ENCODE measurements at regions not wholly inside any gene's neighbourhood (a gene's known extent, or its start where the extent isn't known, plus 50 kb on each side); places are given as distances from the start of the nearest gene placed in this dataset.

- no peaks in the 10 kb centered on the region for H3K27me3 ChIP-seq (ENCODE audit: insufficient read depth, low read length)
- H3K79me2 ChIP-seq (ENCODE audit: insufficient read depth, low read length) = no peaks in the 10 kb centered on the region
- no peak overlapping the region for H2AFZ ChIP-seq (ENCODE audit: low read length)
- H3K4me1 ChIP-seq (ENCODE audit: insufficient read depth, low read length, severe bottlenecking) = peaks cover 74% of the 10 kb centered on the region
- no peaks in the 10 kb centered on the region for H3K9me3 ChIP-seq (ENCODE audit: low read length)
- peak overlapping the region; percentile 99 for H3K27ac ChIP-seq (ENCODE audit: low read depth, low read length, poor library complexity, severe bottlenecking)
- H3F3A ChIP-seq (ENCODE audit: insufficient read depth, low read length) = peaks cover 11% of the 10 kb centered on the region
- H3K9me2 ChIP-seq (ENCODE audit: low read depth, low read length) = no peaks in the 10 kb centered on the region
- H4K20me1 ChIP-seq (ENCODE audit: insufficient read depth, low read length) = no peaks in the 10 kb centered on the region
- no peak for TF ChIP-seq CTCF (IDR thresholded peaks at IDR 0.05; ENCODE audit: low read length)
- no peak for TF ChIP-seq EZH2 (IDR thresholded peaks at IDR 0.05; ENCODE audit: borderline replicate concordance, low read length)
- H3K36me3 ChIP-seq (ENCODE audit: insufficient read depth, low read length) = no peaks in the 10 kb centered on the region
- peak overlapping the region; percentile 75 for H3K4me2 ChIP-seq (ENCODE audit: low read length)
- H3K4me3 ChIP-seq (ENCODE audit: low read depth, low read length, poor library complexity, severe bottlenecking) = peak overlapping the region; percentile 66
- H3K9ac ChIP-seq (ENCODE audit: low read length) = peak overlapping the region; percentile 69
Measured at GRCh38 chr7:101743995-101744360, 73.4 kb upstream of the CUX1 start.

GRCh38 chr7:101744588-101744987 lies 72.8 kb upstream of the CUX1 start:
- Histone ChIP-seq H3K27ac (ENCODE audit: low read depth, low read length, poor library complexity, severe bottlenecking) (peak overlapping the region; percentile 99), H3K27me3 (ENCODE audit: insufficient read depth, low read length) (no peaks in the 10 kb centered on the region), H4K20me1 (ENCODE audit: insufficient read depth, low read length) (no peaks in the 10 kb centered on the region), H3K4me3 (ENCODE audit: low read depth, low read length, poor library complexity, severe bottlenecking) (no peak overlapping the region), H3F3A (ENCODE audit: insufficient read depth, low read length) (peaks cover 11% of the 10 kb centered on the region), H3K9me2 (ENCODE audit: low read depth, low read length) (no peaks in the 10 kb centered on the region), H3K4me2 (ENCODE audit: low read length) (peak overlapping the region; percentile 75), H3K9ac (ENCODE audit: low read length) (peak overlapping the region; percentile 69; the same call in 1 of the 2 replicates), H3K9me3 (ENCODE audit: low read length) (no peaks in the 10 kb centered on the region), H2AFZ (ENCODE audit: low read length) (no peak overlapping the region), H3K79me2 (ENCODE audit: insufficient read depth, low read length) (no peaks in the 10 kb centered on the region), H3K36me3 (ENCODE audit: insufficient read depth, low read length) (no peaks in the 10 kb centered on the region), H3K4me1 (ENCODE audit: insufficient read depth, low read length, severe bottlenecking) (peaks cover 67% of the 10 kb centered on the region)
- TF ChIP-seq EZH2 (IDR thresholded peaks at IDR 0.05; ENCODE audit: borderline replicate concordance, low read length) (no peak), CTCF (IDR thresholded peaks at IDR 0.05; ENCODE audit: low read length) (no peak)

GRCh38 chr7:101746314-101746713 lies 71.1 kb upstream of the CUX1 start:
- Histone ChIP-seq H3K9ac (ENCODE audit: low read length) (no peak overlapping the region), H3F3A (ENCODE audit: insufficient read depth, low read length) (peaks cover 4% of the 10 kb centered on the region), H2AFZ (ENCODE audit: low read length) (no peak overlapping the region)

More at GRCh38 chr7:101746314-101746713, 71.1 kb upstream of the CUX1 start:
- Histone ChIP-seq H3K9me3 (ENCODE audit: low read length) (no peaks in the 10 kb centered on the region), H3K4me1 (ENCODE audit: insufficient read depth, low read length, severe bottlenecking) (peaks cover 50% of the 10 kb centered on the region), H3K4me2 (ENCODE audit: low read length) (peak overlapping the region; percentile 25; the same call in 1 of the 2 replicates), H3K79me2 (ENCODE audit: insufficient read depth, low read length) (no peaks in the 10 kb centered on the region), H3K9me2 (ENCODE audit: low read depth, low read length) (no peaks in the 10 kb centered on the region), H4K20me1 (ENCODE audit: insufficient read depth, low read length) (no peaks in the 10 kb centered on the region), H3K27ac (ENCODE audit: low read depth, low read length, poor library complexity, severe bottlenecking) (peak overlapping the region; percentile 99), H3K4me3 (ENCODE audit: low read depth, low read length, poor library complexity, severe bottlenecking) (no peak overlapping the region), H3K36me3 (ENCODE audit: insufficient read depth, low read length) (no peaks in the 10 kb centered on the region), H3K27me3 (ENCODE audit: insufficient read depth, low read length) (no peaks in the 10 kb centered on the region)
- TF ChIP-seq EZH2 (IDR thresholded peaks at IDR 0.05; ENCODE audit: borderline replicate concordance, low read length) (no peak), CTCF (IDR thresholded peaks at IDR 0.05; ENCODE audit: low read length) (no peak)

Measured in OCI-LY1 (cell line).